ENCODE measurements at regions not wholly inside any gene's neighbourhood (a gene's known extent, or its start where the extent isn't known, plus 50 kb on each side); places are given as distances from the start of the nearest gene placed in this dataset.

DNA sequence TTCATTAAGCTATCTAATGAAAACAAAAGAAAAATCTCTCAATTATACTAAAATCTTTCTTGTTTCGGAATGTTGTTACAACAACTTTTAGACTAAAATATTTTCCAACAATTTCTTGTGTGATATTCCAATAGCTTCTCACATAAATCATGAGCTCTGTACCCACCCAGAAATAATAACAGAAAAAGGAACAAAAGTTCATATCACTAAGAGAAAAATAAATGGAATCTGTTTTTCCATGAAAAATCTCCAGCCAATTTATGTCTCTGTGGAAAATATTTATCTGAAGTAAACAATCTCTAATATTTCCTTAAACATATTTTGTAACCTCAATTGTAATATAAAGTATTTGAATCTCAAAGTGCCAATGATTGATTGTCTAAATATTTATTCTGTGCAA is 628.6 kb upstream of the ANKRD30A start:
- H3K4me3 ChIP-seq (ENCODE audit: insufficient read depth, low read depth, low read length), result no peak overlapping the region
- H2AFZ ChIP-seq (replicated peaks; ENCODE audit: low read length, poor library complexity), result no peak overlapping the region
- H2BK15ac ChIP-seq (ENCODE audit: low read depth, low read length), result no peak overlapping the region
- ChIA-PET CTCF (no interaction called here), POLR2A (ENCODE audit: unreplicated experiment) (no interaction called here)
- H3K56ac ChIP-seq (ENCODE audit: extremely low read depth, insufficient read depth, low read length), result no peak overlapping the region
- H3K27ac ChIP-seq (ENCODE audit: insufficient read depth, low read length), result no peak overlapping the region
- H3K36me3 ChIP-seq (ENCODE audit: control insufficient read depth, insufficient read depth, low read length), result no peaks in the 10 kb centered on the region
- no peak overlapping the region for H2AK9ac ChIP-seq (replicated peaks; ENCODE audit: low read depth, low read length, poor library complexity)
- no peak for ATAC-seq (ENCODE audit: low read depth)
- dilution Hi-C loops (cut with HindIII; ENCODE audit: low sequenced_read_pairs, unreplicated experiment), result no loop called here
- no peak overlapping the region for H3K4ac ChIP-seq (ENCODE audit: low read depth, low read length)
- WGBS, 2 experiments (ENCODE audit: extremely low coverage in 2 of 2, insufficient read length in 1 of 2), result no CpG with 5 or more reads among the region's 1 CpG
- H2BK120ac ChIP-seq (ENCODE audit: low read depth, low read length), result no peak overlapping the region
- no peak overlapping the region for H3K9ac ChIP-seq (ENCODE audit: low read depth, low read length)
- H3K9me3 ChIP-seq (ENCODE audit: control insufficient read depth, insufficient read depth, low read length), result no peaks in the 10 kb centered on the region
- H2AK5ac ChIP-seq (ENCODE audit: low read depth, low read length), result no peak overlapping the region
- H4K5ac ChIP-seq (ENCODE audit: low read depth, low read length), result no peak overlapping the region
- H3K79me1 ChIP-seq (ENCODE audit: low read depth in 1 of 2, low read length in 2 of 2), result no peaks in the 10 kb centered on the region
- no peaks in the 10 kb centered on the region for H3K27me3 ChIP-seq (ENCODE audit: control insufficient read depth, insufficient read depth, low read length)
- no peak for DNase-seq
- TF ChIP-seq FOS (IDR thresholded peaks at IDR 0.05; ENCODE audit: low read depth, low read length) (no peak), BHLHE40 (IDR thresholded peaks at IDR 0.05; ENCODE audit: low read depth, low read length) (no peak), SMC3 (IDR thresholded peaks at IDR 0.05; ENCODE audit: low read depth, low read length) (no peak), NFE2L2 (IDR thresholded peaks at IDR 0.05; ENCODE audit: low read depth, low read length) (no peak), POLR2A (IDR thresholded peaks at IDR 0.05; ENCODE audit: low read depth, low read length) (no peak), MXI1 (IDR thresholded peaks at IDR 0.05; ENCODE audit: borderline replicate concordance, low read depth, low read length) (no peak), CEBPB (IDR thresholded peaks at IDR 0.05; ENCODE audit: low read depth, low read length) (no peak), MAFK (IDR thresholded peaks at IDR 0.05; ENCODE audit: low read depth, low read length) (no peak), RFX5 (IDR thresholded peaks at IDR 0.05; ENCODE audit: low read depth, low read length) (no peak), RAD21 (IDR thresholded peaks at IDR 0.05; ENCODE audit: low read length) (no peak), CHD1 (IDR thresholded peaks at IDR 0.05; ENCODE audit: low read depth, low read length) (no peak), RCOR1 (IDR thresholded peaks at IDR 0.05; ENCODE audit: insufficient replicate concordance, low read length) (no peak), MAZ (IDR thresholded peaks at IDR 0.05; ENCODE audit: borderline replicate concordance, low read depth, low read length) (no peak)
- TF ChIP-seq, protein P1, sequence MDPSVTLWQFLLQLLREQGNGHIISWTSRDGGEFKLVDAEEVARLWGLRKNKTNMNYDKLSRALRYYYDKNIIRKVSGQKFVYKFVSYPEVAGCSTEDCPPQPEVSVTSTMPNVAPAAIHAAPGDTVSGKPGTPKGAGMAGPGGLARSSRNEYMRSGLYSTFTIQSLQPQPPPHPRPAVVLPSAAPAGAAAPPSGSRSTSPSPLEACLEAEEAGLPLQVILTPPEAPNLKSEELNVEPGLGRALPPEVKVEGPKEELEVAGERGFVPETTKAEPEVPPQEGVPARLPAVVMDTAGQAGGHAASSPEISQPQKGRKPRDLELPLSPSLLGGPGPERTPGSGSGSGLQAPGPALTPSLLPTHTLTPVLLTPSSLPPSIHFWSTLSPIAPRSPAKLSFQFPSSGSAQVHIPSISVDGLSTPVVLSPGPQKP (IDR thresholded peaks at IDR 0.05; ENCODE audit: borderline replicate concordance, low read depth, low read length), result no peak
- TF ChIP-seq, protein P2, sequence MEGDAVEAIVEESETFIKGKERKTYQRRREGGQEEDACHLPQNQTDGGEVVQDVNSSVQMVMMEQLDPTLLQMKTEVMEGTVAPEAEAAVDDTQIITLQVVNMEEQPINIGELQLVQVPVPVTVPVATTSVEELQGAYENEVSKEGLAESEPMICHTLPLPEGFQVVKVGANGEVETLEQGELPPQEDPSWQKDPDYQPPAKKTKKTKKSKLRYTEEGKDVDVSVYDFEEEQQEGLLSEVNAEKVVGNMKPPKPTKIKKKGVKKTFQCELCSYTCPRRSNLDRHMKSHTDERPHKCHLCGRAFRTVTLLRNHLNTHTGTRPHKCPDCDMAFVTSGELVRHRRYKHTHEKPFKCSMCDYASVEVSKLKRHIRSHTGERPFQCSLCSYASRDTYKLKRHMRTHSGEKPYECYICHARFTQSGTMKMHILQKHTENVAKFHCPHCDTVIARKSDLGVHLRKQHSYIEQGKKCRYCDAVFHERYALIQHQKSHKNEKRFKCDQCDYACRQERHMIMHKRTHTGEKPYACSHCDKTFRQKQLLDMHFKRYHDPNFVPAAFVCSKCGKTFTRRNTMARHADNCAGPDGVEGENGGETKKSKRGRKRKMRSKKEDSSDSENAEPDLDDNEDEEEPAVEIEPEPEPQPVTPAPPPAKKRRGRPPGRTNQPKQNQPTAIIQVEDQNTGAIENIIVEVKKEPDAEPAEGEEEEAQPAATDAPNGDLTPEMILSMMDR (conservative IDR thresholded peaks at IDR 0.05; ENCODE audit: low read depth, low read length), result no peak
- TF ChIP-seq, protein P3, sequence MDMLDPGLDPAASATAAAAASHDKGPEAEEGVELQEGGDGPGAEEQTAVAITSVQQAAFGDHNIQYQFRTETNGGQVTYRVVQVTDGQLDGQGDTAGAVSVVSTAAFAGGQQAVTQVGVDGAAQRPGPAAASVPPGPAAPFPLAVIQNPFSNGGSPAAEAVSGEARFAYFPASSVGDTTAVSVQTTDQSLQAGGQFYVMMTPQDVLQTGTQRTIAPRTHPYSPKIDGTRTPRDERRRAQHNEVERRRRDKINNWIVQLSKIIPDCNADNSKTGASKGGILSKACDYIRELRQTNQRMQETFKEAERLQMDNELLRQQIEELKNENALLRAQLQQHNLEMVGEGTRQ (IDR thresholded peaks at IDR 0.05; ENCODE audit: low read depth, low read length), result no peak
- H3K18ac ChIP-seq (ENCODE audit: low read depth, low read length), result no peak overlapping the region
- no peak overlapping the region for H2BK20ac ChIP-seq (ENCODE audit: low read depth, low read length)
- H4K8ac ChIP-seq (ENCODE audit: low read depth in 2 of 2, low read length in 2 of 2), result no peak overlapping the region
- peaks cover 10% of the 10 kb centered on the region; the same call in 1 of the 2 replicates for H3K9me1 ChIP-seq (ENCODE audit: insufficient read depth, low read length)
- H4K91ac ChIP-seq (ENCODE audit: insufficient read depth, low read depth, low read length), result no peak overlapping the region
- no peak overlapping the region for H2BK5ac ChIP-seq (ENCODE audit: low read depth, low read length, poor library complexity, severe bottlenecking)
- no peak overlapping the region for H3K14ac ChIP-seq (replicated peaks; ENCODE audit: low read depth, low read length)
- H3K4me1 ChIP-seq (ENCODE audit: control insufficient read depth, insufficient read depth, low read length), result peaks cover 9% of the 10 kb centered on the region
- intact Hi-C loops (cut with micrococcal nuclease), result loop anchor here (10.0 kb wide), 2 partner anchors 152 to 862 kb away; no protein-coding TSS in a partner anchor
- in situ Hi-C loops (cut with MboI; ENCODE audit: low sequenced_read_pairs), result no loop called here
- no peak overlapping the region for H3K23ac ChIP-seq (ENCODE audit: low read depth, low read length)
- H4K20me1 ChIP-seq (ENCODE audit: insufficient read depth, low read length), result no peaks in the 10 kb centered on the region; the same call in 1 of the 2 replicates
- H3K4me2 ChIP-seq (ENCODE audit: low read depth, low read length), result no peak overlapping the region
- no TSS peak for BruUV-seq (replicated peaks)

Data from IMR-90 (cell line).